Fibroblast of peridontal ligament (primary cell): ENCODE measurements at regions not wholly inside any gene's neighbourhood (a gene's known extent, or its start where the extent isn't known, plus 50 kb on each side); places are given as distances from the start of the nearest gene placed in this dataset.
"Not testable (repeated sequence)": the region's sequence is repeated elsewhere in the genome, so short reads cannot be mapped to it uniquely, and the experiment has no call there.

ENCODE experiments used
- DNase-seq: peaks from one replicate; pipeline ENCODE4 v3.0.0-alpha.2; 2010; ENCODE audit errors: extremely low read depth

GRCh38 chr10:123221418-123221817 is 67.2 kb downstream of the BUB3 start:
- DNase-seq, result no peak

GRCh38 chr10:123222832-123223231 is 68.6 kb downstream of the BUB3 start:
- DNase-seq, result no peak

- DNase-seq, result no peak
Measured at GRCh38 chr10:123227706-123228105, 73.5 kb downstream of the BUB3 start.

- DNase-seq, result no peak
Measured at GRCh38 chr10:123229927-123230630, 75.9 kb downstream of the BUB3 start.

GRCh38 chr10:123232879-123233278 is 78.7 kb downstream of the BUB3 start:
- not testable (repeated sequence) for DNase-seq

GRCh38 chr10:123235014-123235413 is 80.8 kb downstream of the BUB3 start:
- not testable (repeated sequence) for DNase-seq

- no peak for DNase-seq
Measured at GRCh38 chr10:123236126-123236525, 81.9 kb downstream of the BUB3 start.

GRCh38 chr10:123240250-123240649 is 86.0 kb downstream of the BUB3 start:
- no peak for DNase-seq

- no peak for DNase-seq
Measured at GRCh38 chr10:123240776-123241175, 86.6 kb downstream of the BUB3 start.

GRCh38 chr10:123241391-123242141 is 87.4 kb downstream of the BUB3 start:
- DNase-seq, result no peak

- DNase-seq, result no peak
Measured at GRCh38 chr10:123244747-123245146, 90.5 kb downstream of the BUB3 start.

- DNase-seq, result no peak
Measured at GRCh38 chr10:123245264-123245663, 91.1 kb downstream of the BUB3 start.

GRCh38 chr10:123249894-123250293 is 95.7 kb downstream of the BUB3 start:
- DNase-seq, result peak; percentile 8

GRCh38 chr10:123250640-123251039 is 96.4 kb downstream of the BUB3 start:
- no peak for DNase-seq

- no peak for DNase-seq
Measured at GRCh38 chr10:123252779-123253178, 98.6 kb downstream of the BUB3 start.

GRCh38 chr10:123254343-123254742 is 100.1 kb downstream of the BUB3 start:
- DNase-seq, result not testable (repeated sequence)

- no peak for DNase-seq
Measured at GRCh38 chr10:123257904-123258456, 103.8 kb downstream of the BUB3 start.

- DNase-seq, result no peak
Measured at GRCh38 chr10:123259081-123259480, 104.9 kb downstream of the BUB3 start.

- DNase-seq, result no peak
Measured at GRCh38 chr10:123259791-123260190, 105.6 kb downstream of the BUB3 start.

GRCh38 chr10:123262456-123262855 is 108.3 kb downstream of the BUB3 start:
- DNase-seq, result no peak

GRCh38 chr10:123266971-123267370 is 112.8 kb downstream of the BUB3 start:
- DNase-seq, result peak; percentile 3

- DNase-seq, result no peak
Measured at GRCh38 chr10:123269017-123269552, 114.9 kb downstream of the BUB3 start.

GRCh38 chr10:123269675-123270074 is 115.5 kb downstream of the BUB3 start:
- DNase-seq, result no peak
